Omental fat pad (tissue), 3 donors: ENCODE measurements at regions not wholly inside any gene's neighbourhood (a gene's known extent, or its start where the extent isn't known, plus 50 kb on each side); places are given as distances from the start of the nearest gene placed in this dataset.

Experiments
- ATAC-seq: fragments of 150-250 bp; one replicate; pipeline ENCODE4 v1.9.1; 2016; ENCODE audit warnings: mild to moderate bottlenecking, moderate library complexity; ENCODE audit not compliant: low FRiP score
- DNase-seq: peaks from one replicate; pipeline ENCODE4 v3.0.0-alpha.2; 2019; ENCODE audit warnings: low spot score
- CTCF ChIP-seq, 3 donors: fragments of 450-650 bp; IDR thresholded peaks; one replicate each; pipeline ENCODE4 v1.5.1; 2016 to 2017; ENCODE audit warnings: antibody characterized with exemption in 3 of 3, mild to moderate bottlenecking in 3 of 3, moderate library complexity in 2 of 3

- no peak for DNase-seq
- TF ChIP-seq CTCF (IDR thresholded peaks at IDR 0.05): no peak
- ATAC-seq: no peak
These were observed 77.0 kb downstream of the LUZP4 start for GRCh38 chrX:115366535-115366934.

- no peak for TF ChIP-seq CTCF (IDR thresholded peaks at IDR 0.05)
- DNase-seq: no peak
- ATAC-seq: no peak
These were observed 77.9 kb downstream of the LUZP4 start for GRCh38 chrX:115367455-115367854.

GRCh38 chrX:115367951-115368350 lies 78.4 kb downstream of the LUZP4 start:
- TF ChIP-seq CTCF (IDR thresholded peaks at IDR 0.05): no peak
- ATAC-seq (no peak), DNase-seq (no peak)

- ATAC-seq (no peak), DNase-seq (no peak)
- TF ChIP-seq CTCF (IDR thresholded peaks at IDR 0.05): no peak
These were observed 79.4 kb downstream of the LUZP4 start for GRCh38 chrX:115368876-115369275.

- peak; percentile 64 for ATAC-seq
- no peak for DNase-seq
- TF ChIP-seq CTCF (IDR thresholded peaks at IDR 0.05): no peak
These were observed 82.6 kb downstream of the LUZP4 start for GRCh38 chrX:115372152-115372551.

- TF ChIP-seq CTCF (IDR thresholded peaks at IDR 0.05): no peak
- DNase-seq: no peak
- ATAC-seq: no peak
These were observed 83.8 kb downstream of the LUZP4 start for GRCh38 chrX:115373308-115373707.

GRCh38 chrX:115378471-115378870 lies 89.0 kb downstream of the LUZP4 start:
- ATAC-seq (no peak), DNase-seq (no peak)
- TF ChIP-seq CTCF (IDR thresholded peaks at IDR 0.05): no peak
